GM13976 (cell line): ENCODE measurements at regions not wholly inside any gene's neighbourhood (a gene's known extent, or its start where the extent isn't known, plus 50 kb on each side); places are given as distances from the start of the nearest gene placed in this dataset.
"Not testable (repeated sequence)": the region's sequence is repeated elsewhere in the genome, so short reads cannot be mapped to it uniquely, and the experiment has no call there.

Source experiments
- DNase-seq: peaks from one replicate; pipeline ENCODE4 v3.0.0; 2012; ENCODE audit warnings: low spot score
- in situ Hi-C: fragments of 300-500 bp; cut with MboI; formaldehyde crosslinking; loops from one replicate; pipeline ENCODE4 v1.12.0; 2022; ENCODE audit warnings: low sequenced_read_pairs, mixed read lengths, inconsistent platforms; ENCODE audit not compliant: unreplicated experiment
- TF ChIP-seq, protein P1 (sequence below): IDR thresholded peaks from 2 replicates; pipeline ENCODE4 v1.5.1; 2012; ENCODE audit warnings: borderline replicate concordance, mild to moderate bottlenecking; ENCODE audit not compliant: insufficient read depth; ENCODE audit errors: extremely low read depth, missing control alignments, control extremely low read depth

DNA sequence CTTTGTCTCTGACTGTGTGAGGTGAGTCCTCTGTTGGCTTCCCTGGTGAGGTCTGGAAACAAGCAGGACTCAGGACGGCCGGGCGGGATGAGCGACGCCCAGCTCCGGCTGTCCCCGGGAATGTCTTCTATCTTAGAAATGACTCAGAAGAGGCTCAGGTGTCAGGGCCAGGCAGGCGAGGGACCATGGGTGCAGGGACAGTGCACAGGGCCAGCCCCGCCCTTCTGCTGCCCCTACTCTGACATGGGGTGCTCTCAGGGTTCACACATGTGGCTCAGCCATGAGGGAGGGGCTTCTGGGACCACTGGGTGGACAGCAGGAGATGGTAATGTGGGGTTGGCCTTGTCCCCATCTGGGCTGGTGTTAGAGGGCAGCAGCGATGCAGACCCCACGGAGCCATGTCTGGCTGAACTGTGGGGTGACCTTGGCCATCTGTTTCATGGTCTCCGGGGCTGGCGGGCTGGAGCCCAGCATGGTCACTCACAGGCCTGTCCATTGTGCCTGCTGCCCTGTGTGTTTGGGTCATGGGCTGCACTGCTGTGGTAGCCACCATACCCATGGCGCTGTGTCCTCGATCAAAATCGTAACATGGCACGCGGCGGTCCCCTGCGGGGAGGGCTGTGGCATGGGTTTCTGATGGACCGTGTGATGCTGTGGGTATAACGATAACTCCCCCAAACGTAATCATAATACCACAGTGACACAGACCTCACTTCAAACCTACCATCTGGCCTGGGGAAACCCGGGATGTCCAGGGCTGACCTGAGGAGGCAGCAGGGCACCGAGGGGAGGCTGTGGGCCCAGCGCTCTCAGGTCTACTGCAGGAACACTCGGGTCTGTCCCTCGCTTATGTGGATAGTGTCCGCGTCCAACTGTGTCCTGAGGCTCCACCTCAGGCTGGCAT lies 368.8 kb downstream of the TMEM121 start:
- TF ChIP-seq, protein P1, sequence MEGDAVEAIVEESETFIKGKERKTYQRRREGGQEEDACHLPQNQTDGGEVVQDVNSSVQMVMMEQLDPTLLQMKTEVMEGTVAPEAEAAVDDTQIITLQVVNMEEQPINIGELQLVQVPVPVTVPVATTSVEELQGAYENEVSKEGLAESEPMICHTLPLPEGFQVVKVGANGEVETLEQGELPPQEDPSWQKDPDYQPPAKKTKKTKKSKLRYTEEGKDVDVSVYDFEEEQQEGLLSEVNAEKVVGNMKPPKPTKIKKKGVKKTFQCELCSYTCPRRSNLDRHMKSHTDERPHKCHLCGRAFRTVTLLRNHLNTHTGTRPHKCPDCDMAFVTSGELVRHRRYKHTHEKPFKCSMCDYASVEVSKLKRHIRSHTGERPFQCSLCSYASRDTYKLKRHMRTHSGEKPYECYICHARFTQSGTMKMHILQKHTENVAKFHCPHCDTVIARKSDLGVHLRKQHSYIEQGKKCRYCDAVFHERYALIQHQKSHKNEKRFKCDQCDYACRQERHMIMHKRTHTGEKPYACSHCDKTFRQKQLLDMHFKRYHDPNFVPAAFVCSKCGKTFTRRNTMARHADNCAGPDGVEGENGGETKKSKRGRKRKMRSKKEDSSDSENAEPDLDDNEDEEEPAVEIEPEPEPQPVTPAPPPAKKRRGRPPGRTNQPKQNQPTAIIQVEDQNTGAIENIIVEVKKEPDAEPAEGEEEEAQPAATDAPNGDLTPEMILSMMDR = no peak
- in situ Hi-C loops = no loop called here
- peak; percentile 1 for DNase-seq

DNA sequence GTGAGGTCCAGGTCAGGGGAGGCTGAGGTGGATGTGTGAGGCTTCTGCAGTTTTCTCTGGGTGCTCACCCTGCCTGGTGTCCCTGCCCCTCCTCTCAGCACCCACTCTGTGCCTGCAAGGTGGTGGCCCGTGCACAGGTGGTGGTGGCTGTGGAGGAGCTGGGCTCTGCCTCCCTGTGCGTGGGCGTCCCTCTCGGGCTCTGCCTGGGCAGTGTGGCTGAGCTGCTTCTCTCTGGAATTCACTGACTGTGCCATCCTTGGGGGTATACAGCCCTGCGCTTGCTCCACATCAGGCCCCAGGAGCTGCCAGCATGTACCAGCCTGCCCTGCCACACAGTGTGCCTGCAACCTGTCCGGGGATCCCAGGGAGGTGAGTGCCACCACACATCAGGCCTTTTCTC lies 369.8 kb downstream of the TMEM121 start:
- not testable (repeated sequence) for DNase-seq

DNA sequence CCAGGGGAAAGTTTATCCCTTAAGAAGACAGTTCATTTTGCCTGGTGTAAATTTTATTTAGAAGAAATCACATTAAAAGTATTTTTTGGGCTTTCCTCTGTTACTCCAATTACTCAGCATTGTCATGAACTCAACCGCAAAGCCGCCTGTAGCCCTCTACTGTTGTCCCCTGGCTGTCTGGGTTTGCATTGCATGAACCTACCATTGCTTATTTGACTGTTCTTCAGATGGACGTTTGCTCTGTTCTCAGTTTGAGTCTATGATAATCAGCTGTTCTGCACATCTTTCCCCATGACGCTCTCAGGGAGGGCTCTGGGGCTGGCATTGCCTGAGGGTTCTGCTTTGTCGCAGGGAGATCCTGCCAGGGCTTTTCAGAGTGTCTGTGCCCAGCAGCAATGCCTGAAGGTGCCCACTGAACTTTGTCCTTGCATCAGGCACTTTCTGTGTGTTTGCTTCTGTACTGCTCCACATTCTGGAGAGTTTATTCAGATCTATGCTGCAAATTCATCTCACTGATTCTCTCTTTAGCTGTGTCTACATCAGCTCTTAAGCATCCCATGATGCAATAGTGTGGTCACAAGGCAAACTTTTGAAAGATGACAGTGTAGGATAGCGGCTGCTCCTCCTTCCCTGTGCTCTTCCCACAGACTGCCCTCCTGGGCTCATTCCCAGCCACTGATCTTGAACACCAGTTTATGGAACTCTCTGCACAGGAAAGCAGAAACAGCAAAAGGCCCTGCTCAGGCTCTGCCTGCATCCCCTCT lies 370.8 kb downstream of the TMEM121 start:
- peak; percentile 46 for DNase-seq
- in situ Hi-C loops = not testable (repeated sequence)

More for the DNA sequence above, 369.8 kb downstream of the TMEM121 start:
- in situ Hi-C loops = not testable (repeated sequence)

DNA sequence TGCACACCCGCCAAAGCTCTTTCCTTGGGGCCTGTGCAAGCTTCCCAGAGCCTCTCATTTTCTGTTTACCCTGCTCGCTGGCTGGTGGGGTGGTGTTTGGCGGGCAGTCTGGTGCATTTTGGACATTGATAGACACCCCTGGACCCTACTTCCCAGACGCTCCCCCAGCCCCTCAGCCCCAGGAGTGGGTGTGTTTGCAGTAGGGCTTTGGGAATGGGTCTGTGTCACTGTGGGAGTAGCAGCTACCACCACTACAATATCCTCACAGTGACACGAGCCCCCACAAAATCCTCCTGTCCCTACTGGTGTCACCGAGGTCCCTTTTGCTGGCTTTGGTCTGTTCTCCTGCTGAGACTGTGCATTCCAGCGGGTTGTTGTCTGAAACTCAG lies 371.3 kb downstream of the TMEM121 start:
- TF ChIP-seq, protein P1 = no peak
- in situ Hi-C loops = no loop called here
- no peak for DNase-seq

DNA sequence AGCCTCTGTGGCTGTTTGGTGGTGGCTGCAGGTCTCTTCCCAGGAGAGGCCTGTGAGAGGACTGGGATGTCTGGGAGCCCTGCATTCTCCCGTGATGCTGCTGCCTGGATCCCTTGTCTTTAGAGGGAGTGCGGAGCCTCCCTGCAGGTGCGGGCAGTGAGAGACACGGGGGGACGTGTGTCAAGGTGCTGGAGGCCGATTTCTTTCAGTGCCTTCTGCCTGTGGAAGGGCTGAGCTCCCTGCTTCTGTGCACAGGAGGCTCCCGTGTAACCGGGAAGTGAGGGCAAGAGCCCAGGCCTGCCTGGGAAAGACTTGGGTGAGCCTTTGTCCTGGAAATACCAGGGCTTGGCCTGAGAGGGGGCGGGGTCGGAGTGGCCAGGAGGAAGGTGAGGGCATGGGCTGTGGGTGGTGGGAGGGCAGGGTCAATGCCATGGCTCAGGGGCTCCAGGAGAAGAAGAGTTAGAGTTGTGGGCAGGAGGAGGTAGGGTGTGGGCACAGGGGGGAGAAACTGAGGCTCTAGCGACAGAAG lies 372.2 kb downstream of the TMEM121 start:
- in situ Hi-C loops = no loop called here
- TF ChIP-seq, protein P1 = no peak
- peak; percentile 1 for DNase-seq

DNA sequence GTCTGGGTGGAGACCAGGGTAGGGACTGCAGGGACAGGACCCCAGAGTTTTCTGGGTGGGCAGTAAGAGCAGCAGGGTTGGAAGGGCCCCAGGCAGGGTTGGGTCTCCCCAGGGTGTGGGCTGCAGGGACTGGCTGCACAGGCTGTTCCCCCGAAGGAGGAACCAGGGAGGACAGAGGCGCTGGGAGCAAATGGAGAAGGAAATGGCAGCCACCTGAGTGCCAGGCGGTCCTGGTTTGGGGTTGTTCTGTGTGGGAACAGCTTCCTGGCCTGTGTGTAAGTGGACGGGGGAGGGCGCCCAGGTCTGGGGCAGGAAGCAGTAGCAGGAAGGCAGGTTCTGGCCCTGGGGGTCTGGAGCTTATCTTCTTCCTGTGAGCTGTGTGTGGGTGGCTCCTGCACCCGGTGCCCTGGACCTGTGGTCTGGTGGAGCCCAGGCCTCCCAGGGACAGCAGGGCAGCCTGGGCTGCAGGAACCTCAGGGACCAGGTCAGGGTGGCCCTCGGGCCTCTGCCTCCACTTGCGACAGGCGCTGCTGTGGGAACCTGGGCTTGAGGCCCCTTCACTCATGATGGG lies 372.8 kb downstream of the TMEM121 start:
- DNase-seq = peak; percentile 2
- TF ChIP-seq, protein P1 = no peak

DNA sequence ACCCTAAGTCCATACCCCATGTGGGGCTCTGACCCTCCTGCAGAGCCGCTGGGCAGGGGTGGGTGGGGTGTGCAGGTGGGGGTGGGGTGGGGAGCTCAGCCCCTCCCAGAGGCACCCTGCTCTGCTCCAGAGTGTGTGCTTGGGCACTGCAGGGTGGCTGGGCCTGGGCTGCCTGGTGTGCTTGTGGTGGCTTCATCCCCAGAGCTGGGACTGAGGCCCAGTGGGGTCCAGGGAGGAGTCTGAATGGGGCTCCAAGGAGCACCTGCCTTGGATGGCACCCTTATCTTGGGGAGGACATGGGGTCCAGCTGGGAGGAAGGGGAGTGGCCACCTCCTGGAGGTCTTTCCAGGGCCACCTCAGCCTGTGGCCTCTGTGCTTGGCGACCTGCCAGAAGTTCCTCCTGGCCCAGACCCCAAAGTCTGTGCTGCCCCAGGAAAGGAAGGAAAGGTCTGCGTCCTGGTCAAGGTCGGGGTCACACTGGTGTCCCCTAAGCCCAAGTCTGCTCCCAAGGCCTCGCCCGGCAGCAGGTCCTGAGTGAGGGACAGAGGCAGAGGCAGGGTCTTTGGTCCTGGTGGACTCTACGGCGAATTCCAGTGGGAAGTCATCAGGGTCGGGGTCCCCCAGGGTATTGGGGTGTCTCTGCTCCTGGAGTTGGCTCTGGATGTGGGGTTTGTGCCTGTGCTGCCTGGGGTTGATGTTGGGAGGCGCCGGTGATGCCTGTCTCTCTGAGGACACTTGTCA lies 373.4 kb downstream of the TMEM121 start:
- DNase-seq = no peak
- TF ChIP-seq, protein P1 = no peak
- in situ Hi-C loops = no loop called here

More for the DNA sequence above, 372.8 kb downstream of the TMEM121 start:
- in situ Hi-C loops = no loop called here
